ENCODE measurements at regions not wholly inside any gene's neighbourhood (a gene's known extent, or its start where the extent isn't known, plus 50 kb on each side); places are given as distances from the start of the nearest gene placed in this dataset.
A peak's percentile ranks its signal among the peaks of the same experiment; 100 is the strongest.

DNA sequence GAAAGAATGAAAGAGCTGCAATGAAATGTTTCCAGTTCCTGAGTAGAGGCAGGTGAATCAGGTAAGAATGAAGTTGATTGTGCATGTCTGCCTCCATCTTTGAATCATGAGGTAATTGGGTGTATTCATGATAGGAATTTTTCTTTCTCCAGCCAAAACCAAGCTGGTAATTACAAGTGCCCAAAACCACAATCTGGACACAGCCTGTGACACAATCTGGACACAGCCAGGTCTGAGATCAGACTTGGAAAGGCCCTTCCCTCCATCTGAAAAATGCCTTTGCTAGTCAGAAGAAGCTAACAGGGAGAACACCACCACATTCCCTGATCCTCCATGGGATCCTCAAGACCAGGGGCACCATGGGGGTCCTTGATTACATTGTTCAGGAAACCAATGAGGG is 338.5 kb upstream of the THBS1 start:
- TF ChIP-seq, protein P1, sequence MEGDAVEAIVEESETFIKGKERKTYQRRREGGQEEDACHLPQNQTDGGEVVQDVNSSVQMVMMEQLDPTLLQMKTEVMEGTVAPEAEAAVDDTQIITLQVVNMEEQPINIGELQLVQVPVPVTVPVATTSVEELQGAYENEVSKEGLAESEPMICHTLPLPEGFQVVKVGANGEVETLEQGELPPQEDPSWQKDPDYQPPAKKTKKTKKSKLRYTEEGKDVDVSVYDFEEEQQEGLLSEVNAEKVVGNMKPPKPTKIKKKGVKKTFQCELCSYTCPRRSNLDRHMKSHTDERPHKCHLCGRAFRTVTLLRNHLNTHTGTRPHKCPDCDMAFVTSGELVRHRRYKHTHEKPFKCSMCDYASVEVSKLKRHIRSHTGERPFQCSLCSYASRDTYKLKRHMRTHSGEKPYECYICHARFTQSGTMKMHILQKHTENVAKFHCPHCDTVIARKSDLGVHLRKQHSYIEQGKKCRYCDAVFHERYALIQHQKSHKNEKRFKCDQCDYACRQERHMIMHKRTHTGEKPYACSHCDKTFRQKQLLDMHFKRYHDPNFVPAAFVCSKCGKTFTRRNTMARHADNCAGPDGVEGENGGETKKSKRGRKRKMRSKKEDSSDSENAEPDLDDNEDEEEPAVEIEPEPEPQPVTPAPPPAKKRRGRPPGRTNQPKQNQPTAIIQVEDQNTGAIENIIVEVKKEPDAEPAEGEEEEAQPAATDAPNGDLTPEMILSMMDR (conservative IDR thresholded peaks at IDR 0.05; ENCODE audit: control insufficient read depth, insufficient read depth, low read depth, low read length): no peak
- peak; percentile 77 for DNase-seq (ENCODE audit: low read depth)

DNA sequence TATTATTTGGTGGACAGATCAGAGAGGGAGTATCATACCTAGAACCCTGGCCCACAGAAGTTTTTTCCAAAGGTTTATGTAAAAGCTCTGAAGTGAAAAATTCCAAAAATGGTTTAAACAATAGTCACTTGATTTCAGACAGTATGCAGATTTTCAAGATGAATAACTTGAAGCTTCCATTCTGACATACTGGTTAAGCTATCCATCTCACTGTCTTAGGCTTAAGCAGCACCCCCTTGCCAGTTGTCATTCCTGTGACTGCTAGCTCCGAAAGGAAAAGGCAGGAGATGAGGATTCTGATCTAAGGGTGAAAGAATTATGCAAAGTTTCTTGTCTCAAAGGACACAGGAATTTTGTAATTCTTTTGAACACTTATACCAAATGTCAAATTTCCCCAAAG is 337.5 kb upstream of the THBS1 start:
- TF ChIP-seq, protein P1 (conservative IDR thresholded peaks at IDR 0.05; ENCODE audit: control insufficient read depth, insufficient read depth, low read depth, low read length): no peak
- no peak for DNase-seq (ENCODE audit: low read depth)
- no peak overlapping the region for H3K4me3 ChIP-seq (ENCODE audit: control insufficient read depth, low read depth, low read length)

More for the DNA sequence above, 338.5 kb upstream of the THBS1 start:
- H3K4me3 ChIP-seq (ENCODE audit: control insufficient read depth, low read depth, low read length): no peak overlapping the region

DNA sequence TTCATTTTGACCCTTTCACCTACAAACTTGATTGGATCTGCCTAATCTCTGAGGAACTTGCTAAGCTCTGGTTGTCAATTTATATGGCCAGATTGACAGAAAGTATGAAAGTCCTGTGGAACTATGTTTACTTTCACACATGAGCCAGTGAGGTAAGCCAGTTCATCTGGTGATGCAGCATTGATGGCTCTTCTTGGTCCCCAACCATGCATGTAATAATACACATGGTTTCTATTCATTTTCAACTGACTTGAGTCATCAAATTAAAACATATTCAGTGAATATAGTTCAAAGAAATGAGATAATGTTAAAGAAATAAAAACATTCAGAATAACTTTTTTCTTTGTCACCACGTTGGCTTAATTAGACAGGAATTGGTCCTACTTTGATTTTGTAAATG is 336.1 kb upstream of the THBS1 start:
- no peak overlapping the region for H3K4me3 ChIP-seq (ENCODE audit: control insufficient read depth, low read depth, low read length)
- TF ChIP-seq, protein P1 (conservative IDR thresholded peaks at IDR 0.05; ENCODE audit: control insufficient read depth, insufficient read depth, low read depth, low read length): no peak
- DNase-seq (ENCODE audit: low read depth): peak; percentile 28

GRCh38 chr15:39246523-39246922 is 334.4 kb upstream of the THBS1 start:
- DNase-seq (ENCODE audit: low read depth): no peak
- H3K4me3 ChIP-seq (ENCODE audit: control insufficient read depth, low read depth, low read length): no peak overlapping the region
- TF ChIP-seq, protein P1 (conservative IDR thresholded peaks at IDR 0.05; ENCODE audit: control insufficient read depth, insufficient read depth, low read depth, low read length): no peak

DNA sequence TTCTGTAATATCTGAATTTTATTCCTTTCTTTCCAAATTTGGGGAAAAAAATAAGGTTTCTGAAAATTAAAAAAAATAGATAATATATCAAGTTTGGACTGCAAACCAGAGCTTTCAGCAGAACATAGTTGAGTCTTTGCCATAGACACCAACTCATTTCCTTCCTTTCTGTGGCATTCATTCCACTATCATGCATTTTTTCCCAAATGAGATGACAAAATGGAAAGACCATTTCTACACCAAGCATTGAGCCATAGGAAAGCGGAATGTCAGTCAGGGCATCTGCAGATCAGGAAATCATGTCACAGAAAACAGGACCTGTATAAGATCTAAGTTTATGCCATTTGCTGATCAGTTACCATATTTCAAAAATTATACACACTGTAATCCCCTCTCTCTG is 333.3 kb upstream of the THBS1 start:
- TF ChIP-seq, protein P1 (conservative IDR thresholded peaks at IDR 0.05; ENCODE audit: control insufficient read depth, insufficient read depth, low read depth, low read length): no peak
- no peak overlapping the region for H3K4me3 ChIP-seq (ENCODE audit: control insufficient read depth, low read depth, low read length)
- DNase-seq (ENCODE audit: low read depth): peak; percentile 51

DNA sequence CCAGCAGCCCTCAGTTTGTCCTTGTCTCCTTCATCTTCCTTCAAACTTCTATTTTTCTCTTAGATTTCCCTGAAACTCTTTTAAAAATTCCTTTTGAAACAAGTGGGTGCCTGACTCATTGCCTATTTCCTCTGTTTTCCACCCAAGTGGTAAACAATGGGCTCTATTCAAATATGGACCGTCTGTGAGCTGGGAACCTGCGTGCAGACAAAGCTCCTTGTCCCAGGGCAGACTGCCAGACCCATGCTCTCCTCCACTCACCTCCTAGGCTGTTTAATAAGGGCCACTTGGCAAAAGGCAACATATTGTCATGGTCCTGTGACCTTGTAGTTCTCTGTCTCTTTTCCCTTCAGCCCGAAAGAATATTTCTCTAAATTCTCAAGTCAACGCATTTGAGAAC is 332.7 kb upstream of the THBS1 start:
- peak; percentile 48 for DNase-seq (ENCODE audit: low read depth)
- TF ChIP-seq, protein P1 (conservative IDR thresholded peaks at IDR 0.05; ENCODE audit: control insufficient read depth, insufficient read depth, low read depth, low read length): no peak
- H3K4me3 ChIP-seq (ENCODE audit: control insufficient read depth, low read depth, low read length): no peak overlapping the region

DNA sequence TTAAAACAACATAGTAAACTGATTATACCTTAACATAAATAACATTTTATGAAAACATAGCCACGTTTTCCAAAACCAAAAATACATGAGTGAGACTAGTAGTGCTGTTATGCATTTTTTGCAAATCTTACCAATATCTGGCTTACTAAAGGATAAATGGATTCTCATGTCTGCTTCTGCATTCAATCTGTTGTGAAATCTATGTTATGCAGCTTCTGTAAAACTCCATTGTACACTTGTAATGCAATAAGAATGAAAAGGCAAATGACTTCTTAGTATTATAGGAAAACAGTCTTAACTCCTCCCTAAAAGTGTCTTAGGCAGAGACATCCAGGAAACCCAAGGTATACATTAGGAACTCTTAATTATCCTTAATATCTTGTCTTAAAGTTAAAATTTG is 330.9 kb upstream of the THBS1 start:
- TF ChIP-seq, protein P1 (conservative IDR thresholded peaks at IDR 0.05; ENCODE audit: control insufficient read depth, insufficient read depth, low read depth, low read length): no peak
- H3K4me3 ChIP-seq (ENCODE audit: control insufficient read depth, low read depth, low read length): no peak overlapping the region
- DNase-seq (ENCODE audit: low read depth): no peak
